ENCODE measurements at regions not wholly inside any gene's neighbourhood (a gene's known extent, or its start where the extent isn't known, plus 50 kb on each side); places are given as distances from the start of the nearest gene placed in this dataset.

- TF ChIP-seq CTCF (IDR thresholded peaks at IDR 0.05; ENCODE audit: borderline replicate concordance, control extremely low read depth, extremely low read depth, insufficient read depth, missing control alignments), result no peak
- no peak for DNase-seq (ENCODE audit: low spot score)
- in situ Hi-C loops (cut with MboI; ENCODE audit: low sequenced_read_pairs, unreplicated experiment), result no loop called here
Measured at GRCh38 chr1:192521734-192522133, 53.8 kb upstream of the RGS1 start.

GRCh38 chr1:192522673-192523072 is 52.9 kb upstream of the RGS1 start:
- TF ChIP-seq CTCF (IDR thresholded peaks at IDR 0.05; ENCODE audit: borderline replicate concordance, control extremely low read depth, extremely low read depth, insufficient read depth, missing control alignments), result no peak
- in situ Hi-C loops (cut with MboI; ENCODE audit: low sequenced_read_pairs, unreplicated experiment), result no loop called here
- no peak for DNase-seq (ENCODE audit: low spot score)

- no peak for TF ChIP-seq CTCF (IDR thresholded peaks at IDR 0.05; ENCODE audit: borderline replicate concordance, control extremely low read depth, extremely low read depth, insufficient read depth, missing control alignments)
- in situ Hi-C loops (cut with MboI; ENCODE audit: low sequenced_read_pairs, unreplicated experiment), result no loop called here
Measured at GRCh38 chr1:192524223-192524622, 51.4 kb upstream of the RGS1 start.

More at GRCh38 chr1:192524223-192524622, 51.4 kb upstream of the RGS1 start:
- DNase-seq (ENCODE audit: low spot score), result no peak
